ENCODE measurements at regions not wholly inside any gene's neighbourhood (a gene's known extent, or its start where the extent isn't known, plus 50 kb on each side); places are given as distances from the start of the nearest gene placed in this dataset.
"Not testable (repeated sequence)": the region's sequence is repeated elsewhere in the genome, so short reads cannot be mapped to it uniquely, and the experiment has no call there.

DNA sequence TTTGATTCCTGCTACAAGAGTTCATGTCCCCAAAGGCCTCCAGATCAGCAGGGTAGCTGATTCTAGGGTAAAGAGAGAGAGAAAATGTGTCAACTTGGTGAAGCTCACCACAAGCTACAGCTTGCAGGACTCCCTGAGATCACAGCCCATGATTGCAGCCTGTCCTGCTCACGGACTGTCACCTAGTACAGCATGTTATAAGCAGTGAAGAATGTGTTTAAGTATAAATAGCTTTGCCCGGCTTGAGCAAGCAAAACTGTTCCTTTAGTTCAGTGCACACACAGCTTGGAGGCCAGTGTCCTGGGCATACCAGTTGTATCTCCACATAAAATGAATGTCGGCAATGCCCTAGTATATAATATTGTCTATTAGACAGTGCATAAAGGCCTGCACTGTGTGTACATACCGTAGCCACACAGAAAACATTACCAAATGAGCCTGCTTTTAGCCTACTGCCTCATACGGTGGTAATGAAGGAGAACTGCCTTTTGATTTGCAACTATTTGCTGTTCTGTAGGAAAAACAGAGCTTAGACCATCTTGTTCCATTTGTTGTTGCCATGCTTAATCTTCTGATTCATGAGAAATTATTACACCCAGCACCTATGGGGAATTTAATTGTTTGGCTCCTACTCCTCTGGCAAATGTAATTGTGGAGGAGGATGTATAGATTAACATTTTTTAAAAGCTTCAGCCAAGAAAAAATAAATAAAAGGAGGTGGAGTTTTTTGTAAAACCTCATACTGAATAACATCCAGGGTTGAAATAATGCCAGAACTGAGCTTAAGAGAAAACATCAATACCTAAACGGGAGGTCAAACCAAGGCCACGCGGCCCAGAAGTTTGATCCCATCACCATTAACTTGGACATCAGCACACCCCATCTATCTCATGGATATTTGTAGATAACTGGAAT, 108.1 kb upstream of the G2E3 start:
- no peak for DNase-seq

DNA sequence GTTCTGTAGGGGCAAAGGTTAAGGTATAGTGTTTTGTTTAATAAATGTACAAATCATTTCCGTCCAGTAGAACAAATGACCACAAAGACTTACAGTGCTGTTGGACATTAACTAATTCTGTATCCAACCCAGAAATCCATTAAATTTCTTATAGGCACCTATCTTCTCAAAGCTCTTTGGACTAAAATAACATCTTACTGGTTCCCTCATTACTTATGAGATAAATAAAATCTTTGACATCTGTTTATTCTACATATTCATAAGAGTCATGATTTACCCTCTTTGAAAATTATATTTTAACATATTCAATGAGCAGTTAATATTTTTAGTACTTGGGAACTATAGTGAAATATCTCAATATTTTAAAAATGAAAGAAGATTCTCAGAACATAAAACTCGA, 102.7 kb upstream of the G2E3 start:
- DNase-seq: no peak

GRCh38 chr14:30462358-30462757, 96.6 kb upstream of the G2E3 start:
- no peak for DNase-seq

DNA sequence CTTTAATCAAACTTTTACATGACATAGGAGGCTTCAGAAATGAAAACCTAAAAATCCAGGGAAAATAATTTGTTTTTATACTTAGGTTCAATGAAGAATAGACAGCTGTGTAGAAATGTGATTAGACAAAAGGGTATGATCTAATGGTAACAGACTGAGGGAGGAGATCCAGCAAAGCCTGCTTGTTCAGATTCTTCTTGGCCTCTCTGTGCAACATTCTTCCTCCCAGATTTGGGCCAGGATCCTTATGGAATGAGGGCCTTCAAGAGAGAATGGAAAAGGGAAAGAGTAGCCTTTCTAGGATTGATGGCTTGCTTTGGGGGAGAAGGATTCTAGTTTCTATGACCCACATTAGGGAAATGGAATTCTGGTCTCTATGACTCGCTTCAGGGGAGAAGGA, 94.5 kb upstream of the G2E3 start:
- DNase-seq: no peak

- DNase-seq: no peak
Measured at GRCh38 chr14:30468354-30468753, 90.6 kb upstream of the G2E3 start.

- no peak for DNase-seq
Measured at GRCh38 chr14:30471980-30472379, 87.0 kb upstream of the G2E3 start.

DNA sequence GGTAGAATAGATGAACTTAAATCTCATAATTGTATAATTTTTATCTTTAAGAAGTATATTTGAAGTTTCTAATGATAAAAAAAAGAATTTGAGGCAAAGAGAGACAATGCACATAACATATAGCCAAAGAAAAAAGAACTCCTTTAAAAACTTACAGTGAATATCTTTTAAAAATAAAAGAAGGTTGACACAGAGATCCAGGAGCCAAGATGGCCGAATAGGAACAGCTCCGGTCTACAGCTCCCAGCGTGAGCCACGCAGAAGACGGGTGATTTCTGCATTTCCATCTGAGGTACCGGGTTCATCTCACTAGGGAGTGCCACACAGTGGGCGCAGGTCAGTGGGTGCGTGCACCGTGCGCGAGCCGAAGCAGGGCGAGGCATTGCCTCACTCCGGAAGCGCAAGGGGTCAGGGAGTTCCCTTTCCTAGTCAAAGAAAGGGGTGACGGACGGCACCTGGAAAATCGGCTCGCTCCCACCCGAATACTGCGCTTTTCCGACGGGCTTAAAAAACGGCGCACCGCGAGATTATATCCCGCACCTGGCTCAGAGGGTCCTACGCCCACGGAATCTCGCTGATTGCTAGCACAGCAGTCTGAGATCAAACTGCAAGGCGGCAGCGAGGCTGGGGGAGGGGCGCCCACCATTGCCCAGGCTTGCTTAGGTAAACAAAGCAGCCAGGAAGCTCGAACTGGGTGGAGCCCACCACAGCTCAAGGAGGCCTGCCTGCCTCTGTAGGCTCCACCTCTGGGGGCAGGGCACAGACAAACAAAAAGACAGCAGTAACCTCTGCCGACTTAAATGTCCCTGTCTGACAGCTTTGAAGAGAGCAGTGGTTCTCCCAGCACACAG, 84.9 kb upstream of the G2E3 start:
- not testable (repeated sequence) for DNase-seq

GRCh38 chr14:30482276-30482675, 76.7 kb upstream of the G2E3 start:
- DNase-seq: no peak

- no peak for DNase-seq
Measured at GRCh38 chr14:30484201-30484600, 74.8 kb upstream of the G2E3 start.

DNA sequence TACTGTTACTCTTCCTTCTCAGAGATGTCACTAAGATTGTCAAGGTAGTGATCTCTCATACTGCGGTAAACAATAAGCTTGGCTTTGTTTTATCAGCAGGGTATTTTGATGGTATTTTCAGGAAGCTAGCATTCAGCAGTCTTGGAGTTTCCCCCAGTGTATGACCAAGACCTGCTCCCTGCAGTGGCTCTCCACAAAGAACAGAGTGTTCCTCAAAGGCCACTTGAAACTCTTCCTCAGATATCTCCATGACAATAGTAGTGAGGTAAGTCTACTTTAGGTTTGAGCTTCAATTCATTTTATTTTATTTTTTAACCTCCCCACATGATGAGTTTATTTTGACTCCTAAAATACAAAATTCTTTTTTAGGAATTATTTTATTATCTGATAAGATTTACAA, 74.0 kb upstream of the G2E3 start:
- no peak for DNase-seq

DNA sequence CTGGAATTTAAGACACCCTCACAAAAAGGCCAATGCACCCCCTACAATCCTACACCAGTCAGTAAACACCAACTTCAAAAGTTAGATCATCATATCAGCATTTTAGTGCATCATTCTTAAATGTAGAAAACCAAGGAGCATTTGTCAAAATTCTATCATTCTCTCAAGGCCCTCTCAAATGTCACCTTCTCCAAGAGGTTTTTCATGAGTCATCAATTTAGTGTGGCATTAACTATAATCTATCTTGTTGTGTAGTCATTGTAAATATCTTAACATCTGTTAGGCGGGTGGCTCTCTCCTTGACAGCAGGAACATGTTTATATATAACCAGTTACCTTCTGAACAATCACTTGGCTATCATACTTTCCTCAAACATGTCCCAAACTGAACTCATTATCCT, 62.1 kb upstream of the G2E3 start:
- DNase-seq: no peak

- DNase-seq: no peak
Measured at GRCh38 chr14:30499358-30499757, 59.6 kb upstream of the G2E3 start.

DNA sequence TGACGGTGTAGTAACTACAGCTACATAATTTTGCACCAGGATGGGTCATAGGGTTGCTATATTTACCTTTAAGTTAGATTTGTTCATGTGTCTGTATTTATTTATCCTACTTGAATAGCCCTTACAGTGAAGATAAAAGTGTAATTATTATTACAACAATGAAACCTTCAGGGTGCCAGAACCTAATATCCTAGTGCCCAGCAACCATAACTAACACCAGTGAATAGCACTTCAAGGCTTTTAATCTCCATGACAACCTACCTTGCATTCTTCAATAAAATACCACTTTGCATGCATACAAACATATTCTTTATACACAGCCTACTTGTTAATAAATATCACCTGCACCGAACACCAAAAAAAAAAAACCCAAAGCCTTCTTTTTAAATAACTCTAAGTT, 58.7 kb upstream of the G2E3 start:
- DNase-seq: no peak

- no peak for DNase-seq
Measured at GRCh38 chr14:30507209-30507608, 51.7 kb upstream of the G2E3 start.

Measured in T-helper 9 cell (primary cell).